HG02885 (cell line): ENCODE measurements at regions not wholly inside any gene's neighbourhood (a gene's known extent, or its start where the extent isn't known, plus 50 kb on each side); places are given as distances from the start of the nearest gene placed in this dataset.

Experiments
- ATAC-seq: cut with Tn5 transposase; IDR thresholded peaks from one replicate; pipeline ENCODE4 v1.9.1; 2021; ENCODE audit warnings: mild to moderate bottlenecking; ENCODE audit not compliant: unreplicated experiment, poor library complexity

GRCh38 chr18:11327391-11328009, 178.1 kb upstream of the PIEZO2 start:
- ATAC-seq, result no peak

- peak; percentile 93 for ATAC-seq
These were observed 175.8 kb upstream of the PIEZO2 start for GRCh38 chr18:11324956-11325882.

GRCh38 chr18:11324510-11324909, 175.1 kb upstream of the PIEZO2 start:
- no peak for ATAC-seq

- ATAC-seq, result no peak
These were observed 174.0 kb upstream of the PIEZO2 start for GRCh38 chr18:11323359-11323819.

- no peak for ATAC-seq
These were observed 173.3 kb upstream of the PIEZO2 start for GRCh38 chr18:11322716-11323115.

DNA sequence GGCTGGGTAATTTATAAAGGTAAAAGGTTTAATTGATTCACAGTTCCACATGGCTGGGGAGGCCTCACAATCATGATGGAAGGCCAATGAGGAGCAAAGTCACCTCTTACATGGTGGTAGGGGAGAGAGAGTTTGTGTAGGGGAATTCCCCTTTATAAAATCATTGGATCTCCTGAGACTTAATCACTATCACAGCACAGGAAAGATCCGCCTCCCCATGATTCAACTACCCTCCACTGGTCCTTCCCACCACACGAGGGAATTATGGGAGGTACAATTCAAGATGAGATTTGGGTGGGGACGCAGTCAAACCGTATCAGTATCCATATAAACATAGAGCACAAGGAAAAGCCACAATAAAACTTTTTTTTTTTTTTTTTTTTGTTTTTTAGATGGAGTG, 172.6 kb upstream of the PIEZO2 start:
- ATAC-seq, result no peak

GRCh38 chr18:11320986-11321385, 171.6 kb upstream of the PIEZO2 start:
- no peak for ATAC-seq

GRCh38 chr18:11316546-11316945, 167.2 kb upstream of the PIEZO2 start:
- ATAC-seq, result no peak

GRCh38 chr18:11310476-11311086, 161.2 kb upstream of the PIEZO2 start:
- ATAC-seq, result no peak

DNA sequence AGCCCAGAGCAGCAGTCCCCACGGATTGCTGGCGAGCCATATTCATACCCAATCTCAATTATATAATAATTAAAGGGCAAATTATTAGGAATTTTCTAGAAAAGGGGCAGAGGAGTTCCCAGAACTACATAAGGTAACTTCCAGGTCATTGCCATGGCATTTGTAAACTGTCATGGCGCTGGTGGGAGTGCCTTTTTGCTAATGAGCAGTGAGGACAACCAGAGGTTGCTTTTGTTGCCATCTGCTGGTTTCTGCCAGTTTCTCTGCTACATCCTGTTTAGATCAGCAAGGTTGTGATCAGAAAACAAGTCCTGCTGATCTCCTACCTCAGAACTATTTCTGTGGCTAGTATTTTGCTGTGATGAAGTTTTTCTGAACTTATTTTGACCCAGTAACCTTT, 159.8 kb upstream of the PIEZO2 start:
- peak; percentile 38 for ATAC-seq

DNA sequence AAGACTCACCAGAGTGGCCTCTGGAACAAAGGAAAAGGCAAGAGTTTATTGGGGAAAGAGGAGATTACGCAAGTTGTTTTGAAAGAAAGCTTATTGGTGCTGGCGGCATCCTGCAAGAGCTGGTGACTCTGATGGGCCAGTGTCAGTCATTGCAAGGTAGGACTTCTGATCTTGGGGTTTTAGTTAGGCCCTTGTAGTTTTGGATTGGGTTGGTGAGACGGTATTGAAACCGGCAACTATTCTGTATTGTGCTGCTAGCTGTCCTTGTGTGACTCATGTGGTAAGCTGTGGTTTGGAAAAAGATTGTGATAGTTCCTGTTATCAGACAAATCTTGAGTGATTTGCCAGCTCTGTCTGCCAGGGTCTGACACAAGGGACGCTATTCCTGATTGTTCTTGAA, 159.1 kb upstream of the PIEZO2 start:
- ATAC-seq, result no peak

DNA sequence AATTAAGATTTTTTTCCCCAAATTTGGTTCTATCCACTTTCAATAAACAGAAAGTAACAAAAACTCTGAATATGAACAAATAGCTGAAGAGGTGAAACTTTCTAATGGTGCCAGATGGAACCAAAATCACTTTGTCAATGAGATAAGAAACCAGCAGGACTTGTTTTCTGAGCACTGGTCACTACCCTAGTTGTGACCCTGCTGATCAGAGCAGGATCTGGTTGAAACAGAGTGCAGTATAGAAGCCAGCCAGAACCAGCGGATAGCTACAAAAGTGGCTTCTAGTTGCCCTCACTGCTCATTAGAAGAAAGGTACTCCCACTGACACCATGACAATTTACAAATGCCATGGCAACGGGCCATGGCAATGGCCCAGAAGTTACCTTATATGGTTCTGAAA, 158.3 kb upstream of the PIEZO2 start:
- ATAC-seq, result no peak

- ATAC-seq, result no peak
These were observed 156.1 kb upstream of the PIEZO2 start for GRCh38 chr18:11305507-11305906.

- no peak for ATAC-seq
These were observed 155.6 kb upstream of the PIEZO2 start for GRCh38 chr18:11304928-11305327.

DNA sequence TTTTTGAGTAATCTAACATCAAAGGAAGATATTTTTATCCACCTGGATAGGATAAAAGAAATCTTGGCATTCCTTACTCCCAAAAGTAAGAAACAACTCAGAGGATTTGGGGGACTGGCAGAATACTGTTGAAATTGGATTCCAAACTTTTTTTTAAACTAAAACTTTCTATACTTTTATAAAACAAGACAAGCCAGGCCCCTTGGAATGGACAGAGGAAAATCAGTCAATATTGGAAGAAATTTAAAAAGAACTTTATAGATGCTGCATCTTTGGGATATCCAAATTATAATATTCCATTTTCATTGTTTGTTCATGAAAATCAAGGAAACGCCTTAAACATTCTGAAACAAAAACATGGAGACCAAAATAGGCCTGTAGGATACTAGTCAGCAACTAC, 147.6 kb upstream of the PIEZO2 start:
- ATAC-seq, result no peak

DNA sequence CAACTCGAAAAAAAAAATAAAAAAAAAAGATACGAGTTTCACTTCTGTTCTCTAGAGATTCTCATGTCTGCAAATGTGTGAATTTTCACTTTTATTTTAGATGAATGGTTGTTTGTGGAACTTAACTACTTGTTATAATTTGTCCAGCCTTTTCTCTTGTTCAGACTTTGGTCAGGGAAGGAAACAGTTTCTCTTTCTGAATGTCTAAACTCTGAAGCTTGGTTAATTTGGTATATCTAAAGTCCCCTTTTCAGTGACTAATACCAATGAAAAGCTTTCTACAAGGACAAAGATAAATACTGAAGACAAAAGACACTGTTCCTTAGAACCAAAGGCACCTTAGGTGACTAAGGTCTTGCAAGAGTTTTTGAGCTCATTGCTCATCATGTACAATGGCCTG, 144.4 kb upstream of the PIEZO2 start:
- peak; percentile 40 for ATAC-seq

GRCh38 chr18:11290786-11291185, 141.4 kb upstream of the PIEZO2 start:
- ATAC-seq, result no peak

- ATAC-seq, result no peak
These were observed 139.9 kb upstream of the PIEZO2 start for GRCh38 chr18:11289248-11289647.

DNA sequence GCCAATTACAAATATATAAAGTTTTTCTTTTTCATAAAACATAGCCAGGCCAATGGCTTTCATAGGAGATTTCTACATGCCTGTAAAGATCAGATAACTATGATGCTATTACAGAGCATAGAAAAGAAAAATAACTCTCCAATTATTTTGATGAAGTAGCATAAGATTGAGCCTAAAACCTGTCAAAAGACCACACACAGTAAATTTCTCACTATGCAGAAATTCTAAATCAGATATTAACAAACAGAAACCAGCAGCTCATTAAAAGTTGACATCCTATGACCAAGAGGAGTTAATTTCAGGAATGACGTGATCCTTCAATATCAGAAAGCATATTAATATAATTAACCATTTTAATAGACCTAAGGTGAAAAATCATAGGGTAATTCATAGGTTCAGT, 139.0 kb upstream of the PIEZO2 start:
- no peak for ATAC-seq

DNA sequence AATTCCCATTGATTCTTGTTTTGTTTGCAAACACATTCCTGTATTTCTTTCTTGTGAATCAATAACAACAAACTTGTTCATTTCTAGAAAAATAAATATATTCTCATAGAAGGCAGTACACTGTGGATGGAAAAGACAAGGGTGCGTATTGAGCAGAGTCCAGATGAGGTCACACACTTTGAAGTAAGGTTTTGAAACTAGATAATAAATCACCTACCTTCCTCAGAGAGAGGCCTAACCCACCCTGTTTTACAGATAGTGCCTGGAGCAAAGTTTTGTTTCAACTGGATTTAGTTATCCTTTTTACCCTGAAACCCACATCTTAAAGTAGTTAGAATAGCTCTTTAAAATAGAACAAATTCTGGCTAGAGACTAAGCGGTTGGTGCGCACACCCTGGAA, 137.1 kb upstream of the PIEZO2 start:
- no peak for ATAC-seq

DNA sequence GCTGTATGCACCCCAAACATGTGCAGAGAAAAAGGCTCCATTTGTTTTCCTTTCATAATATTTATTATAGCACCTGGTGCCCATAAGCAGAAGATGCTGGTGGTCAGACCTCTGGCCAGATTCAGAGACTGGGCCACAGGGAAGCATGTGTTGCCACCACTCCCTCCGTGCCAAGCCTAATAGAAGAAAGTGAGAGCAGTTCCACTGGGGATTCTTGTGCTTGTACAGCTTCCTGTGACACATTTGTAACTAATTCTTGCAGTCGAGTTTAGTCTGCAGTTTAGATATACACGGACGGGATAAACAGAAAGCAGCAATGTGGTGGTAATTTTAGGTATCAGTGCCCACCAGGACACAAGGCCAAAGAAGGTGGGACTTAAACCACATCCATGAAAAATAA, 135.4 kb upstream of the PIEZO2 start:
- no peak for ATAC-seq
